D721Med (cell line): ENCODE measurements at regions not wholly inside any gene's neighbourhood (a gene's known extent, or its start where the extent isn't known, plus 50 kb on each side); places are given as distances from the start of the nearest gene placed in this dataset.

Source experiments
- DNase-seq: peaks from one replicate; pipeline ENCODE4 v3.0.0; 2011; ENCODE audit warnings: low spot score; ENCODE audit not compliant: insufficient read length
- FAIRE-seq: peaks from 2 replicates; lab custom pipeline; 2011; peaks lifted over from hg19 to GRCh38; lab: Jason Lieb, UNC
- TF ChIP-seq, protein P1 (sequence below): IDR thresholded peaks from 2 replicates; pipeline ENCODE4 v1.5.1; 2012; ENCODE audit warnings: mild to moderate bottlenecking, control low read depth; ENCODE audit not compliant: insufficient read depth; ENCODE audit errors: missing control alignments

DNA sequence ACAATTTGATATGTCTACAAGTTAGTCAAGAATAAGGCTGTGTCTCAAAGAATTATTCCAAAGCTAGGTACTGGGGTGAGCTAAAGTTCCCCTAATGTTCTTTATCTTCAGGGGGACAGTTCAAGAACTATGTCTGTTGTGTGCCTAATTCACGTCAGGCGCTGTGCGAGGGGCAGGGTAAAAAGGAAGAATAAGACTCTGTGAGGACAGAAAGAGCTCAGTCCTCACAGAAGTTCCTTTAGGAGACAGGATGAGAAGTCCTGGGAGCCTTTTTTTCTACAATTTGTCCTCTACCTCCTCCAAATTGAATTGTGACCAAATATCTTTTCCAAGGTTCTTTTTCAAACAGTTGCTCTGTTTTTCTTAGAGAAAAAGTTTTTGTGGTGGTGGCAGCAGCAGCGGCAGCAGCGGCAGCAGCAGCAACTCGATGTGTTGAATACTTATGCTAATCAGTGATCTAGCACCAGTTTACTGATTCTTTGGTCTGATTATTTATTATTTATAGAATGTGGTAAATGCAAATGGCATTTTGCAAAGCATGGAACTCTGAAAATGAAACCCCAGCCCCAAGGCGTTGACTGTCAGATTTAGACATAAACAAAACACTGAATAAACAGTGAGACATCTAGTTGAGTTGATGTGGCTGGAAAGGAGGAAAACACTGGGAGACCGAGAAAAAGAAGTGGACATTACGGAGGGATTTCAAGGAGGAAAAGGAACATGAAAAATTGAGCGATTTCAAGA, 88.6 kb downstream of the GTPBP8 start:
- no peak for DNase-seq
- FAIRE-seq, result no peak

DNA sequence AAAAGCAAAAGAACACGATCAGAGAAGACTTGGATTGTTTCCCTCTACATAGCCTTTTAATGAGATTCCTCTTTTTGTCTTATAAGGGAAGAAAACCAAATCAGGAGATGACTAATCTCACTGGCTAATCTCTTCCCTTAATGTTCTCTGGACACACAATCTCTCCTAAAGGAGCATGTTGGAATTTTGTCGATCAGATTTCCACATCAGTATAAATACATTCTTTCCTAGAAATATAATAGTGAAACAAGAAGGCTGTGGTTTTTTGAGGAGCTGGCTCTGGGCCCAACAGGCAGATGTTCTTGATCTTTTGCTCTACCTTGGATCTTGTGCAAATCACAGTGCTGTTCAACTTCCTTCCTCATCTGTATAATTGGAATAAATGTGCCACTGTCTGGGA, 94.0 kb downstream of the GTPBP8 start:
- TF ChIP-seq, protein P1, sequence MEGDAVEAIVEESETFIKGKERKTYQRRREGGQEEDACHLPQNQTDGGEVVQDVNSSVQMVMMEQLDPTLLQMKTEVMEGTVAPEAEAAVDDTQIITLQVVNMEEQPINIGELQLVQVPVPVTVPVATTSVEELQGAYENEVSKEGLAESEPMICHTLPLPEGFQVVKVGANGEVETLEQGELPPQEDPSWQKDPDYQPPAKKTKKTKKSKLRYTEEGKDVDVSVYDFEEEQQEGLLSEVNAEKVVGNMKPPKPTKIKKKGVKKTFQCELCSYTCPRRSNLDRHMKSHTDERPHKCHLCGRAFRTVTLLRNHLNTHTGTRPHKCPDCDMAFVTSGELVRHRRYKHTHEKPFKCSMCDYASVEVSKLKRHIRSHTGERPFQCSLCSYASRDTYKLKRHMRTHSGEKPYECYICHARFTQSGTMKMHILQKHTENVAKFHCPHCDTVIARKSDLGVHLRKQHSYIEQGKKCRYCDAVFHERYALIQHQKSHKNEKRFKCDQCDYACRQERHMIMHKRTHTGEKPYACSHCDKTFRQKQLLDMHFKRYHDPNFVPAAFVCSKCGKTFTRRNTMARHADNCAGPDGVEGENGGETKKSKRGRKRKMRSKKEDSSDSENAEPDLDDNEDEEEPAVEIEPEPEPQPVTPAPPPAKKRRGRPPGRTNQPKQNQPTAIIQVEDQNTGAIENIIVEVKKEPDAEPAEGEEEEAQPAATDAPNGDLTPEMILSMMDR, result no peak
- FAIRE-seq, result no peak
- no peak for DNase-seq

More for the DNA sequence above, 88.6 kb downstream of the GTPBP8 start:
- TF ChIP-seq, protein P1, result no peak

DNA sequence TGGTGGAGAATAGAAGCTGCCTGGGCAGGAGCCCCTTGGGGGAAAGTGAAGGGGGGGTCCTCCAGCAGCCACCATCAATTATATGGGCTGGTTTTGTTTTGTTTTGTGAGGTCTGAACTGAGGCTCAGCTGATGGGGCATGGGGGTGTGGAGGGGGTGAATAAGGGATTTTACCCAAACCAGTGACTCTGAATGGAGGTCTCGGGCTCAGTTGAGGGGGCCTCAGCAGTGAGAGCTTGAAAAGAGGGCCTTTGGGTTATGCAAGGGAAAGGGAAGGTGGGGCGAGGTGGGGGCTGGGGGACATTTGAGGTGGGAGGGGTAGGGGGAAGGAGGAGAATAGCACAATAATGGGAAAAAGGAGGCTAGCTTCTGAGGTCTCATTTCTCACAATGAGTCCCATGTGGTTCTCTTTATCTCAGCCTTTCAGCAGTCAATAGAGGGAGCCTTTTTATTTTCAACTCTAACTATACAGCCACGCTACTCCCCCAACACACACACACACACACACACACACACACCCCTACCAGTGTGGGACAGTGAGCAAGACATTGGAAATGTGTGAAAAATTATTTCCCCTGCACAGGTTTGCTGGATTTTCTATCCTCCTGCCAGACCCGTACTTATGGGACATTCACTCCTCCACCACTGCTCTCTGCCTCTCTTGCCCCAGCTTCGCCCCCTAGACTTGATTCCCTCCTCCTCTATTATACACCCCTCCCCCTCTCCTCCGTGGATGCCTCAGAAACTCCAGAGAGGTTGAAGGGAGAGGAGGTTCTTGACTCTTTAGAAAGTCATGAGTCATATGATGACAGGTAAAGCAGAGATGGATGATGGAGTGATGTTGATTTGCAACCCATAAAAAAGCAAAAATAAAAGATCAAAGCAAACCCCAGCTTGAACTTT, 96.0 kb downstream of the GTPBP8 start:
- DNase-seq, result no peak
- TF ChIP-seq, protein P1, result no peak
- FAIRE-seq, result no peak

DNA sequence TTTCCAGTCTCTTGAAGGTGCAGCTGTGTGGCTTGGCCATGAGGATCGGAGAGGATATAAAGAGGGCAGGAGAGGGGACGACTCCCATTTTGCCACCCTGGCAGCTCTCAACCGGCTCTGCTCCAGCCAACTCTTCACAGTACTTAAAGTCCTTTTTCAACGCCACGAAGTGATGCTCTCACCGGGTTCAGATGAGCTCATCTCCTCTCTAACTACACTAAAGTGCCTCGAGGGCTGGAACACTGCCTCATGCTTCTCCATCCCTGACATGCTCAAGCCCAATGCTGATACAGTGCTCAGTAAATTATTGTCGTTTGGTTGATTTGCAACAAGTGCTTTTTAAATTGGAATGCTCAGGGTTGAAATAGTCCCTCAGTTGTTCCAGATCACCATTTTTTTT, 97.8 kb downstream of the GTPBP8 start:
- FAIRE-seq (no peak), DNase-seq (no peak)

DNA sequence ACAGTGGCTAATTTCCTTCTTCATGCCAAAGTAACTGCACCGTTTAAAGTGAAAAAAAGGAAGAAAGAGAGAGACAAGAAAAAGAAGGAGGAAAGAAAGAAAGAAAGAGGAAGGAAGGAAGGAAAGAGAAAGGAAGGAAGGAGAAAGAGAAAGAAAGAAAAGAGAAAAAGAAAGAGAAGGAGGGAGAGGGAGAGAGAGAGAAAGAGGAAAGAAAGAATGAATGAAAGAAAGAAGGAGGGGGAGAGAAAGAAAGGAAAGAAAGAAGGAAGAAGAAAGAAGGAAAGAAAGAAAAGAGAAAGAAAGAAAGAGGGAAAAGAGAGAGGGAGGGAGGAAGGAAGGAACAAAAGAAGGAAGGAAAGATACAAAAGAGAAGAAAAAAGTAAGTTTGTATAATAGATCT, 100.6 kb downstream of the GTPBP8 start:
- TF ChIP-seq, protein P1, result no peak
- DNase-seq, result no peak
- no peak for FAIRE-seq

More for the DNA sequence above, 97.8 kb downstream of the GTPBP8 start:
- TF ChIP-seq, protein P1, result no peak

DNA sequence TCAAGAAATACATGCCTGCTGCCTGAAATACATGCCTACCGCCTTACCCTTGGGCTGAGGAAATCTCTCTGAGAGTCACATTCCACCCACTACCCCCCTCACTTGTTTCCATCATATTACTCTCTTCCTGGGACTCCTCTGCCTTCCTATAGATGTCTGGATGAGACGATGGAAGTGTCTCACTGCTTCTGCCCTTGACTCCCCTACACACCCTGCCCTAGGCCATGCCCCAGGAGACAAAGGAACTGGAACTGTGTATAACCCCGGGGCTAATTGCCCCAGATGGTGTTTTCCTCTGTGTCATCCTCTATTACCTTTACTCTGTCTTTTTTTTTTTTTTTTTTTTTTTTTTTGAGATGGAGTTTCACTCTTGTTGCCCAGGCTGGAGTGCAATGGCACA, 102.0 kb downstream of the GTPBP8 start:
- TF ChIP-seq, protein P1, result no peak
- FAIRE-seq (no peak), DNase-seq (no peak)
